LNCaP clone FGC (cell line): ENCODE measurements at regions not wholly inside any gene's neighbourhood (a gene's known extent, or its start where the extent isn't known, plus 50 kb on each side); places are given as distances from the start of the nearest gene placed in this dataset.

Experiments
- DNase-seq: peaks from one replicate; pipeline ENCODE4 v3.0.0-alpha.2; 2011; ENCODE audit warnings: low read depth
- H3K4me3 ChIP-seq: 2 replicates; pipeline ENCODE4 v1.5.1; 2011; ENCODE audit warnings: mild to moderate bottlenecking, low read depth, low read length, control low read depth
- CTCF ChIP-seq: IDR thresholded peaks from 2 replicates; pipeline ENCODE4 v1.5.1; 2012; ENCODE audit warnings: mild to moderate bottlenecking; ENCODE audit not compliant: control insufficient read depth, insufficient read depth; ENCODE audit errors: extremely low read depth

DNA sequence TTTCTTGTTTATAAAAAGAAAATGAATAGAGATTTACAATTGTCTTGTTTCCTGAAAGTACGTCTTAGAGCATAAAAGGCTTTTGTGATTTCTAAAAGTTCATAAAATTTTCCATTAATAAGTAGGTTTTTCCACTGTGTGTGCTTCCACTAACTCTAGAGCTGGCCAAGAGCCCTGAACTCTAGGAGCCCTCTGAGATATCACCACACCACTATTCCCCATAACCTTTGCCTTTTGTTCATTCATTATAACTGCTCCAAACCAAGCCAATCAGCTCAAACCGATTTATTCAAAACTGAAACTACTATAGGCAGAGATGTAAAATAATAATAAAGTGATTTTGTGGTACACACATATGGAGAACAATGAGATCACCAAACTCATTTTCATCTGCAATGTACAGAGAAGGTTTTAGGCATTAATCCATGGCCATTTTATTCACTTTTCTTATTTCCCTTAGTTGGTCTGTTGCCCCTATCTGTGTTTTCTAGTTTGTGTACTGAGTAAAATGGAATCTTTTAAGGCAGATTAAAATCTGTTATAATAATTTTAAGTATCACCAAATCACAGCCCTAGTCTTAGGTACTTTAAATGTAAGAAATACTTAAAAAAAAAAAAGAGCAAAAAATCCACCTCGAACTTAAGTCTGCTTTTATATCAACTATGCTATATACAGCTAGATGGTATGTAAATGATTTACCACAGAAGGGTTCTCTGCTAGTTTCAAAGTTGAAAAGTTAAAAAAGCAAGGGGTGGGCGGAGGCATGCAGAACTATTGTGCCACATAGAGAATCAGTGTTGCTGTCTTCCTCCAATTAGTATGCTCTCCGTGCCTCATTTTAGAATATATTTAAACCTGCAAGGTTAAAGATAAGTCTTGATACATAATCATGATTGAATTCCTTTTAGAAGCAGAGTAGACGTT lies 311.3 kb downstream of the KLF12 start:
- no peak for TF ChIP-seq CTCF
- DNase-seq = no peak
- no peak overlapping the region for H3K4me3 ChIP-seq

DNA sequence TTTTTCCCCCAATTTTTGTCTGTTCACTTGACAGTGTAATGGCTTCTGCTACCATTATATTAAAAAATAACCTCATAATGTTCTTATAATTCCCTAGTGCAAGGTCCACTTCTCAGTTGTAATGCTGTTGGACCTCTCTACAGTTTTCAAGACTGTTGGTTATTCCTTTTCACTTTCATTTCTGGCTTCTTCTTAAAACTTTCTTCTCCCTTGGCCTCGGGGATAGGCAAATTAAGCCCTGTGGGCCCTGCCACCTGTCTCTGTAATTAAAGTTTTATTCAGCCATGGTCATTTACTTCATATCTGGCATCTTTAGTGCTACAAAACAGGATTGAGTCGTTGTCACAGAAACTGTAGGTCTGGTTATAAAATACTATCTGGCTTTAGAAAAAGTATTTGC lies 313.5 kb downstream of the KLF12 start:
- H3K4me3 ChIP-seq = no peak overlapping the region
- no peak for TF ChIP-seq CTCF
- DNase-seq = no peak

DNA sequence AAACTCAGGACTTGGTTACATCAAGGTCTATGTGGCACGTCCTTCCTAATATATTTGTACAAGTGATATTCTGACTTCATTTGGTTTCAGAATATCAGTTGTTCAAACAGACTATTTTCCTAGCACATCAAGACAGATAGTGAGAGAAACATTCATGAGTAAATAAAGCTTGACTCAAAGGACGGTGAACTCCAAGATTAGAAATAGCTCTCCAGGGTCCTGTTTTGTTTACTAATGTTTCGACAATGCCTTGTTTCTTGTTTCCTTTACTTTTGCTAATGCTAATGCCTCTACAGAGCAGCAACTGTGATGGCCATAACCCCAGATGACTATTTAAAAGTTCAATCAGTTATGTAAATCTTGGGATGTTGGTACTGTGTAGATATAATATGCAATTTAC lies 313.9 kb downstream of the KLF12 start:
- no peak for TF ChIP-seq CTCF
- no peak overlapping the region for H3K4me3 ChIP-seq
- DNase-seq = no peak

DNA sequence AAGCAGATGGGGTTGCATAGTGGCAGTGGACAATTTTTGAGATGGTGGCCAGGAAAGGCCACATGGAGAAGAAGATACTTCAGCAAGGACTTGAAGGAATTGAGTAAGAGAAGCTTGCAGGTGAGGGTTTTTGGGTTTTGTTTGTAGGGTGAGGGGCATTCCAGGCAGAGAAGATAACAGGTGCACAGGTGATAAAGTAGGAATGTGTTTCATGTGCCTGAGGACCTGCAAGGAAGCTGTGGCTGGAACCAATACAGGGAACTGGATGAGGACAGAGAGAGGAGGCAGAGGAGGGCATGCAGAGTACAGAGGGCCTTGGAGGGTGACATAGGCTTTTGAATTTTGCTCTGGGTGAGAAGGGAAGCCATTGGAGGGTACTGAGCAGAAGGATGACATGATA lies 314.5 kb downstream of the KLF12 start:
- no peak for TF ChIP-seq CTCF

DNA sequence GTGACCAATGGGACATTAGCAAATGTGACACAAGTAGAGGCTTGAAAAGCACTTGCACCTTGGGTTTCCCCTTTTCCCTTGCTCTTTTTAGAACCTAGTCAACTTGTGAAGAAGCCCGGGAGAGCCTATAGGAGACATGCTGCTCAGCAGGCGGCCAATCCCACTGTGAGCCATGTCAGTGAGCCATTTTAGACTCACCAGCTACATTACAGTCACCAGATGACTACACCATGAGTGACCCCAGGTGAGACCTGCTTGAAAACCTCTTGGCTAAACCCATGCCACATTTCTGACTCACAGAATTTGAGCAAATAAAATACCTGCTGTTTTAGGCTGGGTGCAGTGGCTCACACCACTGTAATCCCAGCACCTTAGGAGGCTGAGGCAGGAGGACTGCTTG lies 317.5 kb downstream of the KLF12 start:
- TF ChIP-seq CTCF = no peak
- DNase-seq = no peak
- H3K4me3 ChIP-seq = no peak overlapping the region

More for the DNA sequence above, 314.5 kb downstream of the KLF12 start:
- no peak overlapping the region for H3K4me3 ChIP-seq
- no peak for DNase-seq

DNA sequence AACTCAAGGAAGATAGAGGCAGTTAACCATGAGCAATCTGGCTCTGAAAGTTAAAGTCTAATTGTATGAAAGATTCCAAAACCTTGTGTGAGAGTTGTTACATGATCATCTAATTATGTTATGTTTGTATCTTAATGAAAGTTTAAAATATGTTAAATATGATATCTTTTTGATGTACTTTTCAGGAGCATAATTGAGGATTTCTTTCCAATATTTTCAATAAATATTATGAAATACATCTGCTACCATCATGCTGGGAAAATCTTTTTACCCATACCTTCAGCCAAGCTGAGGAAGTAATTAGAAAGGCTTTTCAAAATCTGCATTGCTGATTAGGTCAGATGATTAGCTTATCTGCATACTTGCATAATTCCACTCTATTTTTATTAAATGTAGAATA lies 318.4 kb downstream of the KLF12 start:
- no peak overlapping the region for H3K4me3 ChIP-seq
- no peak for TF ChIP-seq CTCF
- no peak for DNase-seq

- TF ChIP-seq CTCF = no peak
- no peak for DNase-seq
- no peak overlapping the region for H3K4me3 ChIP-seq
These were observed 323.6 kb downstream of the KLF12 start for GRCh38 chr13:73810647-73811046.
